GM06990 (cell line): ENCODE measurements at regions not wholly inside any gene's neighbourhood (a gene's known extent, or its start where the extent isn't known, plus 50 kb on each side); places are given as distances from the start of the nearest gene placed in this dataset.

Experiments used
- DNase-seq: peaks from one replicate; pipeline ENCODE4 v3.0.0-alpha.2; 2011; ENCODE audit not compliant: insufficient read length; ENCODE audit errors: extremely low read depth
- H3K27me3 ChIP-seq: replicated peaks from 2 replicates; pipeline ENCODE4 v1.6.0; 2011; ENCODE audit warnings: low read length; ENCODE audit not compliant: control insufficient read depth, insufficient read depth
- H3K36me3 ChIP-seq: 2 replicates; pipeline ENCODE4 v1.5.1; 2011; ENCODE audit warnings: low read length; ENCODE audit not compliant: control insufficient read depth, insufficient read depth
- H3K4me3 ChIP-seq: replicated peaks from 2 replicates; pipeline ENCODE4 v1.5.1; 2011; ENCODE audit warnings: low read depth, mild to moderate bottlenecking, control low read depth, low read length
- CTCF ChIP-seq: IDR thresholded peaks from 2 replicates; pipeline ENCODE4 v1.5.1; 2011; ENCODE audit warnings: low read length, control low read depth, mild to moderate bottlenecking, inconsistent platforms; ENCODE audit not compliant: insufficient read depth, poor library complexity, severe bottlenecking

DNA sequence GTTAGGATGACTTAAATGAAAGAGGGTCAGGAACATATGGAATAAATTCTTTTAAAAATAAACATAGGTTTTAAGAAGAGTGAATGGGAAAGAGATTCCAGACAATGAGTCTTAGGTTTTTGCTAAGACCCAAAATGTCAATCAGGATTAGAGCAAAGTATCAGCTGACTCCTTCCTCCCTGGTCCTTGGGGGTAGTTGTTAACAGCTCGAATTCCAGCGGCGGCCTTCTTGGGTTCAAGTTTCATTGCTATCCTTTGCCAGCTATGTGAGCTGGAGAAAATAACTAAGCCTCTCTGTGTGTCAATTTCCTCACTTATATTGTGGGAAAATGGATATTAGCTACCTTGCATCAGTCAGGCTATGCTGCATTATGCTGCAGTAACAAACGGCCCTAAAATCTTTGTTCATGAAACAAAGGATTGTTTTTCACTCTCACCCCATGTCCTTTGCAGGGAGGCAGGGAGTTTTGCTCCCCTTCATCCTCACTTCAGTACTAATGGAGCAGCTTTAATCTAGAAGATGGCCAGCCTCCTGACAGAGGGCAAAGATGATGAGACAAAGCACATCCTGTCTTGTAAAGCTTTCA, 83.8 kb upstream of the RFLNA start:
- no peak for TF ChIP-seq CTCF
- Histone ChIP-seq H3K4me3 (no peak overlapping the region), H3K36me3 (no peaks in the 10 kb centered on the region), H3K27me3 (no peaks in the 10 kb centered on the region)
- no peak for DNase-seq

DNA sequence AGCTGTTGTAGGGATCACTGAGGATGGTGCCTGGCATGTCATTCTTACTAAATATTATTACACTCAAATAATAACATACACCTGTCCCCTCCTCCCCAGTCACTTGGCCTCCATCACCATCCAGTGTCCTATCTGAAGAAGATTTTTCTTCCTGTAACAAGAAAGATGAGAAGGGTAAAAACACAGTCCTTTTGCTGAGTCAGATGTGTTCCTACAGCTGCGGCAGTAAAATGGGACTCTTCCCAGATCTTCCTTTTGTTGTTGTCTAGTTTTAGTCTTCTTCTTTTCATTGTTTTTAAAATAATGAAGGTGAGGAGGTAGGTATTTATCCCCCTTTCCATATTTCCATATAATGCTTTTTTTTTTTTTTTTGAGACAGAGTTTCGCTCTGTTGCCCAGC, 83.1 kb upstream of the RFLNA start:
- H3K4me3 ChIP-seq = no peak overlapping the region
- no peak for DNase-seq
- TF ChIP-seq CTCF = no peak
- H3K27me3 ChIP-seq = no peaks in the 10 kb centered on the region
- H3K36me3 ChIP-seq = no peaks in the 10 kb centered on the region

GRCh38 chr12:124213666-124214347, 81.1 kb upstream of the RFLNA start:
- no peaks in the 10 kb centered on the region for H3K27me3 ChIP-seq
- TF ChIP-seq CTCF = no peak
- DNase-seq = no peak
- H3K4me3 ChIP-seq = no peak overlapping the region
- no peaks in the 10 kb centered on the region for H3K36me3 ChIP-seq

DNA sequence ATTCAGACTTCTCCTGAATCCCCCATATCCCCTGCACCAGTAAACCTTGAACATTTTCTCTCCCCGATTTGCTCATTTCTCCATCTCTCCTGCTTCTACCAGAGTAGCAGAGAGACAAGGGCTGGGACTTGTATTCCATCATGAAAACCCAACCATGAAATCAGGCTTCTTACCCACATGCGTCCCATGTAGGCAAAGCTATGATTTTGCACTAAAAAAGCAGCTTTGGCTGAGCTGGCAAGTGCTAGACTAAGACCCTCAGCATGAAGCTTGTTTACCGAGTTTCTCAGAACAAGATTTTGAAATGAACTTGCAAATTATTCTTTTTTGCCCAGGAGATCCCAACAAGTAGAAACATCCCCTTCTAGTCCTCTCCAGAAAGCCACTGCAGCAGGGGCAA, 80.3 kb upstream of the RFLNA start:
- DNase-seq = no peak
- Histone ChIP-seq H3K36me3 (no peaks in the 10 kb centered on the region), H3K4me3 (no peak overlapping the region), H3K27me3 (no peaks in the 10 kb centered on the region)
- no peak for TF ChIP-seq CTCF

DNA sequence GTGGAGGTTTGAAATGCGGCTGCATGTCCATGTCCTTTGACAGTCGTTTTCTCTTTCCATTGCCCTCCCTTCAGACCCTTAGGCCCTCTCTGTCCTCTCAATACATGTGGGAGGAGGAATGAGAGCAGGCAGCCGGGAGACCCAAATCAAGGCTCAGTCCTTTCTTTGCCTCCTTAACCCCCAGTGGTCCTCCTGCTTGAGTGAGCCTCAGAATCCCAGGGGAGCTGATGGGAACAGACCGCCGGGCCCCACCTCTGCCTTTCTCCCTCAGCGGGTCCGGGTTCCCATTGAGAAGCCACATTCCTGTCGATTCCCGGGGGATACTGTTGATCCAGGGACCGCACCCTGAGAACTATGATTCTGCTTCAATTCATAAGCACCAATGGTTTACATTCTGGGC, 77.9 kb upstream of the RFLNA start:
- no peak for DNase-seq
- no peaks in the 10 kb centered on the region for H3K27me3 ChIP-seq
- no peak for TF ChIP-seq CTCF

More for the DNA sequence above, 77.9 kb upstream of the RFLNA start:
- Histone ChIP-seq H3K4me3 (no peak overlapping the region), H3K36me3 (no peaks in the 10 kb centered on the region)
